GM12864 (cell line): ENCODE measurements at regions not wholly inside any gene's neighbourhood (a gene's known extent, or its start where the extent isn't known, plus 50 kb on each side); places are given as distances from the start of the nearest gene placed in this dataset.

Experiments used
- DNase-seq: peaks from one replicate; pipeline ENCODE4 v3.0.0-alpha.2; 2011; ENCODE audit warnings: low read depth
- H3K4me3 ChIP-seq: 2 replicates; pipeline ENCODE4 v1.5.1; 2011; ENCODE audit warnings: mild to moderate bottlenecking, low read depth, low read length, control low read depth
- TF ChIP-seq, protein P1 (sequence below): IDR thresholded peaks from 2 replicates; pipeline ENCODE4 v1.5.1; 2011; ENCODE audit warnings: low read depth, mild to moderate bottlenecking, moderate library complexity, low read length, control low read depth, inconsistent platforms; ENCODE audit errors: missing control alignments

DNA sequence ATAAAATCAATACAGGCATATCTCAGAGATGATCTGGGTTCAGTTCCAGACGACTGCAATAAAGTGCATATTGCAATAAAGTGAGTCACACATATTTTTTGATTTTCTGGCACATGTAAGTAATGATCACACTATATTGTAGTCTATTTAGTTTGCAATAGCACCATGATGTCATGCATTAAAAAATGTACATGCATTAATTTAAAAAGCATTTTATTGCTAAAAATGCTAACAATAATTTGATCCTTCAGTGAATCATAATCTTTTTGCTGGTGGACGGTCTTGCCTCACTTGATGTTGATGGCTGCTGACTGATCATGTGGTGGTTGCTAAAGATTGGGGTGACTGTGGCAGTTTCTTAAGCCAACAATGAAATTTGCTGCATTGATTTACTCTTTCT is 511.1 kb downstream of the OTOL1 start:
- TF ChIP-seq, protein P1, sequence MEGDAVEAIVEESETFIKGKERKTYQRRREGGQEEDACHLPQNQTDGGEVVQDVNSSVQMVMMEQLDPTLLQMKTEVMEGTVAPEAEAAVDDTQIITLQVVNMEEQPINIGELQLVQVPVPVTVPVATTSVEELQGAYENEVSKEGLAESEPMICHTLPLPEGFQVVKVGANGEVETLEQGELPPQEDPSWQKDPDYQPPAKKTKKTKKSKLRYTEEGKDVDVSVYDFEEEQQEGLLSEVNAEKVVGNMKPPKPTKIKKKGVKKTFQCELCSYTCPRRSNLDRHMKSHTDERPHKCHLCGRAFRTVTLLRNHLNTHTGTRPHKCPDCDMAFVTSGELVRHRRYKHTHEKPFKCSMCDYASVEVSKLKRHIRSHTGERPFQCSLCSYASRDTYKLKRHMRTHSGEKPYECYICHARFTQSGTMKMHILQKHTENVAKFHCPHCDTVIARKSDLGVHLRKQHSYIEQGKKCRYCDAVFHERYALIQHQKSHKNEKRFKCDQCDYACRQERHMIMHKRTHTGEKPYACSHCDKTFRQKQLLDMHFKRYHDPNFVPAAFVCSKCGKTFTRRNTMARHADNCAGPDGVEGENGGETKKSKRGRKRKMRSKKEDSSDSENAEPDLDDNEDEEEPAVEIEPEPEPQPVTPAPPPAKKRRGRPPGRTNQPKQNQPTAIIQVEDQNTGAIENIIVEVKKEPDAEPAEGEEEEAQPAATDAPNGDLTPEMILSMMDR = no peak
- DNase-seq = no peak

DNA sequence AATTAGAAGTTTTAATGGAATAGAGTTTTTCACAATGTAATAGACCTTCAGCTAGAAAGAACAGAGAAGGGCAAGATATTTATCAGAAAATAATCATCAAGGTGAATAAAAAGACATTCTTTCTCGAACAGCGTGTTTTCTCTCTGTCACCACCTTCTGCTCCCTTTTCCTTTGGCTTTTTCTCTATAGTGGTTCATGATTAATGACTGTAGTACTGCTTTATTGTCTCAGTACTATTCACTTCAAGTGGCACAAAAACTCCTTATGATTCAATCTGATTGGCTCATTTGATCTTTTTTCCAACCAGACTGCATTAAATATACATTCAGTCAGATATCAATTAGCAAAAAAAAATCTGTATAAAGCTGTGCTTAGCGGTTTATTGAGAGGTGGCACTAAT is 516.0 kb downstream of the OTOL1 start:
- no peak for DNase-seq
- TF ChIP-seq, protein P1 = no peak
- no peak overlapping the region for H3K4me3 ChIP-seq

More for the DNA sequence above, 511.1 kb downstream of the OTOL1 start:
- H3K4me3 ChIP-seq = no peak overlapping the region

DNA sequence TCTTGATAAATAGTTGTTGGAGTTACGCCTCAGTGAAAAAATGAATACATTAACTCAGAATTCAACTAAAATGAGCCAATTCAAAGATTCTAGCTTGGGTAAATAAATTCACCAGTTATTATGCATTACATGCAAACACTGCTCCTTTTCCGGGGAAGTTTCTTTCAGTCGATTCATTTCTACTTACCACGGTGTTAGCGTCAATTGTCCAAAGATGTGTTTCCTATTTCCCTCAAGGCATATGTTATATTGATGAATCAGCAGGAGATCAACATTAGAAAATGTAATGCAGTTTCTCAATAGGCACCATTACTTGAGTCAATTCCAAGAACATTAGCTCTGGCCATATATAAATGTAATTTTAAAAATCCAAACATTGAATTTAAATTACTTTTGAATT is 517.7 kb downstream of the OTOL1 start:
- TF ChIP-seq, protein P1 = no peak
- no peak for DNase-seq
- H3K4me3 ChIP-seq = no peak overlapping the region

DNA sequence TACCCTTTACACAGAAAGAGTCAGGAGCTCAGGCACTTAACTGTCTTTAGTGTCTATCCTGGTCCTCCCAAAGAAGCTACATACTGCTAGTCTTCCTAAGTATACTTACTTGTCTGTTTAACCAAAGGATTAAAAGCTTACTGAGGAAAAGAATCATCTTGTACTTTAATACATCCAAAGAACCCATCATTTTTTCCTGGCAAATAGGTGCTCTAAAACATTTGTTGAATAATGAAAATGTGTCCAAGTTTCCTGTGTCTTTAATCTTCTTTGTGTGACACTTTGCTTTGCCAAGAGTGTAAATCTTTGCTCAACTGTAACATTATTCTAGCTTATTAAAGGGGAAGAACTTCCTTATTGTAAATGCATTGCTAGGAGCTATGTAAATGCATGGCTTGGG is 519.2 kb downstream of the OTOL1 start:
- no peak overlapping the region for H3K4me3 ChIP-seq
- TF ChIP-seq, protein P1 = no peak
- no peak for DNase-seq

DNA sequence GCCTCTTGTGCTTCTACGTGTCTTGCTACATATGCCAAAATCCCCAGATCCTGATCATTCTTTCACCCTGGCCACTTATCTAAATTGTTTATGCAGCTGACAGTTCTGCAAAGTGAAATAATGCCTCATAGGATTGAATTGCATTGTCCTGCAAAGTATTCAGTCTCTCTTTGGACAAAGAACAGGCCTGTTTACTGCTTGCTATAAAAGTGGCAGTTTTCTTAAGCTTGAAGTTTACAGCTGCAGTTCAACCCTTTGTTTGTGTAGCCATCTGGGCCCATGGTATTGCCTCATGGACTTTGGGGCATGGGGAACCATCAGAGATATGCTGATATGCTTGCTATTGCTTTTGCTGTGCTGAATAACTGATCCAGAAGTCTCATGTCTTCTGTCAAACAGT is 523.2 kb downstream of the OTOL1 start:
- no peak overlapping the region for H3K4me3 ChIP-seq
- TF ChIP-seq, protein P1 = no peak
- DNase-seq = no peak

DNA sequence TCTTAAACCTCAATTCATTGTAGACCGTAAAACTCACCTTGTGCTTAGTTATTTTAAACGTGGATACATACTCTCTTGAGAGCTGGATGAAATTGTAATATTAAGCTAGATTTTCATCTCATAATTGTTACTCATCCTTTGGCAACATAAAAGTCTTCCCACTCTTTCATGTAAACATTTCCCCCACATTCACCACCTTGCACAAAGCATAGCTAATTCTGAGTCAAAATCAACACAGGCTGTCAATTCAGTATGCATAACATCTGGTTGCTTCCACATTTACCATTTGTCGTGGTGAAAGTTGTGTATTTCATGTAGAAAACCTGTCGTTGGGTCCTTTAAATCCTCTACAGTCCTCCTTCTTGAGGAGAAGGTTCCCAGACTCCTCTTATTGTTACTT is 524.6 kb downstream of the OTOL1 start:
- TF ChIP-seq, protein P1 = no peak
- H3K4me3 ChIP-seq = no peak overlapping the region
- DNase-seq = no peak

DNA sequence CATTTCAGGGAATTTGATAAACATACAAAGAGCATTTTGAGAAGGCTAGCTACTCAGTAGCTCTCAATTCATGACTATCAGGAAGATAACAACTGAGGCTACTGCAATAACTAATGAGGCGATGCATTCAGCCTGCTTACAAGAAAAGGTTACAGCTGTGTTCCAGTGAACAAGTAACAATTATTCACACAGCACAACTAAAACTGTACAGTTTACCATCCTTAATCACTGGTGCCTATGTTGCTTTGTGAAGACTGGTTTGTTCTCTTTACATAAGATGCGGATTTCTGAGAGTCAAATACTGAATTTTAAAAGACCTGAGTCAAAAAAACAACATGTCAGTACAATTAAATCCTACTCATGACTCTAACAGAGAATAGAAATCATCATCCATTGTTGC is 526.3 kb downstream of the OTOL1 start:
- DNase-seq = no peak
- TF ChIP-seq, protein P1 = no peak
- H3K4me3 ChIP-seq = no peak overlapping the region
